NB4 (cell line): ENCODE measurements at regions not wholly inside any gene's neighbourhood (a gene's known extent, or its start where the extent isn't known, plus 50 kb on each side); places are given as distances from the start of the nearest gene placed in this dataset.

Experiments used
- CTCF ChIP-seq: IDR thresholded peaks from one replicate; pipeline ENCODE4 v1.5.1; 2012; ENCODE audit warnings: low read depth, low read length
- MAX ChIP-seq: IDR thresholded peaks from 2 replicates; pipeline ENCODE4 v1.6.1; 2011; ENCODE audit warnings: low read depth, low read length

- no peak for TF ChIP-seq MAX
- no peak for TF ChIP-seq CTCF
Measured at GRCh38 chr4:137762591-137762990, 230.3 kb upstream of the PCDH18 start.
